SK-N-SH (cell line): ENCODE measurements at regions not wholly inside any gene's neighbourhood (a gene's known extent, or its start where the extent isn't known, plus 50 kb on each side); places are given as distances from the start of the nearest gene placed in this dataset.

Source experiments
- CTCF ChIA-PET: fragments of 300-600, 350-600 bp; formaldehyde crosslinking; extraction: SDS; loops from one replicate; lab custom pipeline; 2021; lab: Yijun Ruan, JAX
- POLR2A ChIA-PET: fragments of 350-600 bp; sonication (Branson Sonifier 250); formaldehyde crosslinking; extraction: SDS; loops from one replicate; lab custom pipeline; 2020; ENCODE audit warnings: antibody characterized with exemption, inconsistent platforms; lab: Yijun Ruan, JAX
- DNase-seq: peaks from one replicate; pipeline ENCODE4 v3.0.0; 2012
- H2AFZ ChIP-seq: fragments of 200-600 bp; sonication (generic); 2 replicates; pipeline ENCODE4 v1.8.1; 2016; ENCODE audit warnings: antibody characterized with exemption, mild to moderate bottlenecking, low read depth
- H3F3A ChIP-seq: fragments of 200-600 bp; sonication (generic); replicated peaks from 2 replicates; pipeline ENCODE3; 2016; ENCODE audit warnings: antibody characterized with exemption, mild to moderate bottlenecking; ENCODE audit not compliant: insufficient read depth
- H3K27ac ChIP-seq, 2 experiments: fragments of 200-500 bp in 1 of 2; fragments of 200-600 bp in 1 of 2; sonication (Bioruptor generic) in 1 of 2; sonication (generic), shearing (Covaris generic) in 1 of 2; 2 replicates each; pipeline versions ENCODE4 v1.5.1 to v1.6.1; 2014 to 2016; ENCODE audit warnings: low read depth in 2 of 2, inconsistent platforms in 1 of 2, low read length in 1 of 2, mild to moderate bottlenecking in 1 of 2, mixed read lengths in 1 of 2
- H3K27me3 ChIP-seq: fragments of 200-600 bp; sonication (generic), shearing (Covaris generic); 2 replicates; pipeline ENCODE4 v1.6.1; 2016; ENCODE audit warnings: mixed run types; ENCODE audit not compliant: insufficient read depth
- H3K36me3 ChIP-seq, 2 experiments: fragments of 200-500 bp in 1 of 2; fragments of 200-600 bp in 1 of 2; sonication (Bioruptor generic) in 1 of 2; sonication (generic) in 1 of 2; replicated peaks in 1 of 2; 2 replicates each; pipeline versions ENCODE3 to v1.5.1; 2014 to 2016; ENCODE audit warnings: low read length in 1 of 2, mild to moderate bottlenecking in 1 of 2; ENCODE audit not compliant: insufficient read depth in 2 of 2, control insufficient read depth in 1 of 2
- H3K4me1 ChIP-seq, 2 experiments: fragments of 200-500 bp in 1 of 2; fragments of 200-600 bp in 1 of 2; sonication (Bioruptor generic) in 1 of 2; sonication (generic), shearing (Covaris generic) in 1 of 2; 2 replicates each; pipeline versions ENCODE4 v1.5.1 to v1.6.1; 2014 to 2016; ENCODE audit warnings: low read depth in 1 of 2, low read length in 1 of 2, mixed run types in 1 of 2; ENCODE audit not compliant: insufficient read depth in 2 of 2, control insufficient read depth in 1 of 2
- H3K4me2 ChIP-seq: fragments of 200-600 bp; sonication (generic), shearing (Covaris generic); 2 replicates; pipeline ENCODE4 v1.6.1; 2017; ENCODE audit warnings: mixed run types
- H3K4me3 ChIP-seq, 2 experiments: fragments of 200-500 bp in 1 of 2; fragments of 200-600 bp in 1 of 2; sonication (Bioruptor generic) in 1 of 2; sonication (generic), shearing (Covaris generic) in 1 of 2; 2 replicates each; pipeline versions ENCODE4 v1.5.1 to v1.8.1; 2014 to 2016; ENCODE audit warnings: low read depth in 2 of 2, inconsistent platforms in 1 of 2, low read length in 1 of 2, mild to moderate bottlenecking in 1 of 2, mixed read lengths in 1 of 2, moderate library complexity in 1 of 2
- H3K79me2 ChIP-seq: fragments of 200-600 bp; sonication (generic); 2 replicates; pipeline ENCODE4 v1.8.1; 2017; ENCODE audit warnings: mild to moderate bottlenecking; ENCODE audit not compliant: insufficient read depth
- H3K9ac ChIP-seq: fragments of 200-600 bp; sonication (generic); 2 replicates; pipeline ENCODE4 v1.6.1; 2017; ENCODE audit warnings: mixed run types
- H3K9me2 ChIP-seq: fragments of 200-600 bp; sonication (generic); 2 replicates; pipeline ENCODE4 v1.6.1; 2017; ENCODE audit warnings: mixed run types
- H3K9me3 ChIP-seq: fragments of 200-600 bp; sonication (generic); 2 replicates; pipeline ENCODE4 v1.6.1; 2017; ENCODE audit warnings: mixed run types, mild to moderate bottlenecking, moderate library complexity
- H4K20me1 ChIP-seq: fragments of 200-600 bp; sonication (generic); 2 replicates; pipeline ENCODE4 v1.6.1; 2017; ENCODE audit warnings: mild to moderate bottlenecking, mixed run types; ENCODE audit not compliant: insufficient read depth
- ELF1 ChIP-seq: IDR thresholded peaks from 2 replicates; pipeline ENCODE4 v1.4.0; 2012
- FOXM1 ChIP-seq: IDR thresholded peaks from 2 replicates; pipeline ENCODE4 v1.4.0; 2012; ENCODE audit warnings: low read depth, mild to moderate bottlenecking
- MXI1 ChIP-seq: IDR thresholded peaks from 2 replicates; pipeline ENCODE4 v1.6.1; 2012; ENCODE audit warnings: mild to moderate bottlenecking, low read depth, low read length, improper control_type of control experiment
- NRF1 ChIP-seq: IDR thresholded peaks from 2 replicates; pipeline ENCODE4 v1.6.1; 2012; ENCODE audit warnings: low read depth, mild to moderate bottlenecking, low read length
- RAD21 ChIP-seq: IDR thresholded peaks from 2 replicates; pipeline ENCODE4 v1.6.1; 2012; ENCODE audit warnings: mild to moderate bottlenecking, low read length
- RXRA ChIP-seq: IDR thresholded peaks from 2 replicates; pipeline ENCODE4 v1.4.0; 2012; ENCODE audit warnings: low read depth, mild to moderate bottlenecking, borderline replicate concordance
- SIN3A ChIP-seq: IDR thresholded peaks from 2 replicates; pipeline ENCODE4 v1.6.1; 2012; ENCODE audit warnings: low read depth, mild to moderate bottlenecking, low read length, moderate library complexity, borderline replicate concordance
- TCF12 ChIP-seq: IDR thresholded peaks from 2 replicates; pipeline ENCODE4 v1.4.0; 2012
- WGBS: methylation state at CpG from one replicate; pipeline ENCODE4 v1.1.6; 2017; ENCODE audit warnings: low lambda C conversion rate; 5-methylcytosine and 5-hydroxymethylcytosine counted together
- TF ChIP-seq, protein P1 (sequence below): IDR thresholded peaks from 2 replicates; pipeline ENCODE4 v1.4.0; 2012; ENCODE audit warnings: low read depth, borderline replicate concordance

DNA sequence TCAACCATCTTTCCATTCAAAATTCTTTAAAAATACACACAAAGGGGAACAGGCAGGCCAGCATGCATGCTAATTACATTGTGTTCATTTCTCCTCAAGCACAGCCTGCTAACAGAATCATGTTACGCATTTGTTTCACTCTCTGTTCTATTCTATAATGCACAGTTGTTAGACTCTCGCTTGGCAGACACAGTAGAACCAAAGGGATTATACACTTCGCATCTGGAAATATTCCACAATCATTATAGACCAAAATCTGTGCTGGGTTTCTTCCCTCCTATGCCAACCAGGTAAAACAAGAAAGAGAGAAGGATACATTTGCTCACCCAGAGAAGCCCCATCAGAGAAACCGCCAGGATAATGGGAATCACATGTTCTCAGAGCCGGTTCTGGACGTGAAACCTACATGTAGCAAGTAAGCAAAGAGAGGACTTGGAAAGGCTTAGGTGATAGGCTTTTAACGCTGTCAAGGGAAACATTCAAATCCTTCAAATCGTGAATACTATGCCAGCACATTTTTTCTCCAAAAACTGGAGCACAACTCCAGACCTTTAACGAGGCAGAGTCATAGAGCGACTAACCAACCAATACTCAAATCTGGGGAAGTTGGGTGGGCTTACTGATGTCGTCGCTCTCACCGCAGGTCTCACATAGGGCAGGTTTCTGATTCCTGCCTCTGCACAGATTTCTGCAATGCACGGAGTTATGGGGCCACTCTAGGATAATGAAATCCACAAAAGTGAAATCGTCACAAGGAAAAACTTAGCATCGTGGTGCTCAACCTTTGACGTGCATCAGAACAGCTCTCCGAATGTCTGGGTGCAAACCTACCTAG, 380.5 kb upstream of the AUTS2 start:
- CTCF ChIA-PET: no interaction called here

DNA sequence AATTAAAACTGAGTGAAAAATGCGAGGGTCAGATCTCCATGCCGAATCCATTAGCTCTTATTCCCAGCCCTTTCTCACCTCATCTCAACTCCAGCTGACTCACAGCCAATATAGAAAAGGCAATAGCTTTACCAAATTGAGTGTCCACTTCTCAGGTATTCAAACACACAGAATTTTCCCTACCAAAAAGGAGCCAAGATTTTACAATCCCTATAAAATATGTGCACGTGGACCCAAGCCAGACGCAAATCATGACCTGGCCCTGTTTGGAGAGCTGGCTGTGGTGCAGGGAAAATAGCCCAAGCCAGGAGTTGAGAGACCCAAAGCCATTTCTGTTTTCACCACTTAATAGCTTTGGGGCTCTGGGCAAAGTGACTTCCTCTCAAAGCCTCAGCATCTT, 379.7 kb upstream of the AUTS2 start:
- DNase-seq: no peak
- Histone ChIP-seq H3F3A (no peaks in the 10 kb centered on the region), H3K27ac (no peak overlapping the region), H3K4me3 (no peak overlapping the region), H3K36me3 (no peaks in the 10 kb centered on the region), H4K20me1 (no peaks in the 10 kb centered on the region), H2AFZ (no peak overlapping the region), H3K9ac (no peak overlapping the region), H3K9me3 (no peaks in the 10 kb centered on the region), H3K4me2 (no peak overlapping the region), H3K79me2 (no peaks in the 10 kb centered on the region), H3K9me2 (no peaks in the 10 kb centered on the region), H3K4me1 (no peaks in the 10 kb centered on the region), H3K27me3 (no peaks in the 10 kb centered on the region)
- WGBS: 55% methylated on average over 4 of the region's 4 CpGs
- no peak for TF ChIP-seq TCF12
- ChIA-PET CTCF (interaction anchor here (0.9 to 1.4 kb wide), 3 partner anchors 10 to 1593 kb away, joined by 3 to 4 read pairs (median 3); no protein-coding TSS in a partner anchor), POLR2A (interaction anchor here (0.6 kb wide), 1 partner anchor 329 kb away, joined by 3 read pairs; no protein-coding TSS in a partner anchor)

More for the DNA sequence above, 380.5 kb upstream of the AUTS2 start:
- WGBS: 53% methylated on average over 18 of the region's 18 CpGs
- Histone ChIP-seq H3K4me2 (no peak overlapping the region), H3K9me3 (no peaks in the 10 kb centered on the region), H3K27ac (no peak overlapping the region), H2AFZ (no peak overlapping the region), H3K27me3 (no peaks in the 10 kb centered on the region), H3K79me2 (no peaks in the 10 kb centered on the region), H3K4me1 (no peaks in the 10 kb centered on the region), H3K36me3 (no peaks in the 10 kb centered on the region), H3K9me2 (no peaks in the 10 kb centered on the region), H3K4me3 (no peak overlapping the region), H4K20me1 (no peaks in the 10 kb centered on the region), H3K9ac (no peak overlapping the region), H3F3A (no peaks in the 10 kb centered on the region)
- POLR2A ChIA-PET: no interaction called here
- no peak for DNase-seq
- TF ChIP-seq RAD21: no peak
- TF ChIP-seq, protein P1, sequence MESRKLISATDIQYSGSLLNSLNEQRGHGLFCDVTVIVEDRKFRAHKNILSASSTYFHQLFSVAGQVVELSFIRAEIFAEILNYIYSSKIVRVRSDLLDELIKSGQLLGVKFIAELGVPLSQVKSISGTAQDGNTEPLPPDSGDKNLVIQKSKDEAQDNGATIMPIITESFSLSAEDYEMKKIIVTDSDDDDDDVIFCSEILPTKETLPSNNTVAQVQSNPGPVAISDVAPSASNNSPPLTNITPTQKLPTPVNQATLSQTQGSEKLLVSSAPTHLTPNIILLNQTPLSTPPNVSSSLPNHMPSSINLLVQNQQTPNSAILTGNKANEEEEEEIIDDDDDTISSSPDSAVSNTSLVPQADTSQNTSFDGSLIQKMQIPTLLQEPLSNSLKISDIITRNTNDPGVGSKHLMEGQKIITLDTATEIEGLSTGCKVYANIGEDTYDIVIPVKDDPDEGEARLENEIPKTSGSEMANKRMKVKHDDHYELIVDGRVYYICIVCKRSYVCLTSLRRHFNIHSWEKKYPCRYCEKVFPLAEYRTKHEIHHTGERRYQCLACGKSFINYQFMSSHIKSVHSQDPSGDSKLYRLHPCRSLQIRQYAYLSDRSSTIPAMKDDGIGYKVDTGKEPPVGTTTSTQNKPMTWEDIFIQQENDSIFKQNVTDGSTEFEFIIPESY: no peak
- no peak for TF ChIP-seq SIN3A
- no peak for TF ChIP-seq RXRA
- TF ChIP-seq NRF1: no peak
- TF ChIP-seq FOXM1: no peak
- TF ChIP-seq MXI1: no peak

GRCh38 chr7:69219381-69219780, 378.9 kb upstream of the AUTS2 start:
- no peaks in the 10 kb centered on the region for H3K79me2 ChIP-seq
- peaks cover 0 to 2% of the 10 kb centered on the region in 2 experiments; a peak in 1 of 4 replicates for H3K4me1 ChIP-seq
- no peak overlapping the region for H3K4me3 ChIP-seq
- H3K36me3 ChIP-seq: no peaks in the 10 kb centered on the region
- POLR2A ChIA-PET: no interaction called here
- DNase-seq: no peak
- no peaks in the 10 kb centered on the region for H3K9me3 ChIP-seq
- no peaks in the 10 kb centered on the region for H3K27me3 ChIP-seq
- no peaks in the 10 kb centered on the region for H4K20me1 ChIP-seq
- H3K4me2 ChIP-seq: no peak overlapping the region
- no peak overlapping the region for H3K27ac ChIP-seq
- H3K9me2 ChIP-seq: no peaks in the 10 kb centered on the region
- TF ChIP-seq ELF1 (no peak), NRF1 (no peak)
- TF ChIP-seq, all 33 proteins: peak for 0
- 32% methylated on average over 2 of the region's 2 CpGs for WGBS
- CTCF ChIA-PET: interaction anchor here (0.8 to 1.4 kb wide), 4 partner anchors 10 to 1594 kb away, joined by 3 to 4 read pairs (median 3); no protein-coding TSS in a partner anchor
- no peak overlapping the region for H3K9ac ChIP-seq
- no peak overlapping the region for H2AFZ ChIP-seq
- no peaks in the 10 kb centered on the region for H3F3A ChIP-seq
